Cardiac fibroblast (primary cell): ENCODE measurements at regions not wholly inside any gene's neighbourhood (a gene's known extent, or its start where the extent isn't known, plus 50 kb on each side); places are given as distances from the start of the nearest gene placed in this dataset.

Experiments
- DNase-seq, 2 donors: peaks; one replicate each; pipeline versions ENCODE4 v3.0.0 to v3.0.0-alpha.2; 2010; ENCODE audit warnings: low read depth in 2 of 2
- H3K4me3 ChIP-seq, 2 donors: replicated peaks in 1 of 2; 1 replicate in 1 of 2; 2 replicates in 1 of 2; pipeline ENCODE4 v1.5.1; 2011; ENCODE audit warnings: low read depth in 2 of 2, low read length in 2 of 2, mild to moderate bottlenecking in 2 of 2, moderate library complexity in 1 of 2
- CTCF ChIP-seq: IDR thresholded peaks from one replicate; pipeline ENCODE4 v1.5.1; 2011; ENCODE audit warnings: low read depth, mild to moderate bottlenecking, low read length, inconsistent platforms

GRCh38 chr6:169378620-169379381, 125.2 kb upstream of the THBS2 start:
- no peak for TF ChIP-seq CTCF
- no peak overlapping the region for H3K4me3 ChIP-seq
- no peak for DNase-seq

- no peak for TF ChIP-seq CTCF
- no peak overlapping the region for H3K4me3 ChIP-seq
- no peak for DNase-seq
These were observed 122.8 kb upstream of the THBS2 start for GRCh38 chr6:169376458-169376857.

- H3K4me3 ChIP-seq, result no peak overlapping the region
- no peak for DNase-seq
- no peak for TF ChIP-seq CTCF
These were observed 118.9 kb upstream of the THBS2 start for GRCh38 chr6:169372589-169372988.

GRCh38 chr6:169371344-169372127, 117.9 kb upstream of the THBS2 start:
- TF ChIP-seq CTCF, result no peak
- DNase-seq, result peak; percentile 14 to 17
- H3K4me3 ChIP-seq, result no peak overlapping the region

DNA sequence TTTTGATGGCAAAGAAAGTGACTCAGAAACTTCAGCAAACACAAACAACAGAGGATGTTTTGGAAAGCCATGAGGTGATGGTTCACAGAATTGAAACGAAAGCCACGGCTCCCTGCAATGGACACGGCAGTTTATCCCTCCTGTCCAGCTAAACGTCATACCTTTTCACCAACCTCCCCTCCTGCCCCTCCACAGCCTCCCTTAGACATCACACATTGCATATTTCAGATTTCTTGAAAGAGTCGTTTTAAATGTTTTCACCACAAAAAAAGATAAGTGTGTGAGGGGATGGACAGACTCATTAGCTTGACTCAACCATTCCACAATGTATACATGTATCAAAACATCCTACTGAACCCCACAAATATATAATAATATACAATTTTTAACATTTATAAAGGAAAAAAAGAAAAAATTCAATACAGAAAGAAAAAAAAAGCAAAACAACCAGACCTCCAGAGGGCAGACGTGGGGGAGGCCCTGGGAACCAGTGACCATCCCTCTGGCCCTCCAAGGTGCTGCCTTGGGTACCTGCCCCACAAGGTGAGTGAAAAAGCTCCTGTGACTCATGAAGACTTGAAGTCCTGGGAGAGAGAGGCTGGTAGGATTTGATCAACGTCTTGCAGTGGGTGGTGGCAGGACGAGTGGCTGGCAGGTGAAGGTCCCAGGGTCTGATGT, 117.2 kb upstream of the THBS2 start:
- H3K4me3 ChIP-seq, result no peak overlapping the region
- no peak for DNase-seq
- TF ChIP-seq CTCF, result no peak

- H3K4me3 ChIP-seq, result no peak overlapping the region
- DNase-seq, result peak; percentile 11 to 34
- no peak for TF ChIP-seq CTCF
These were observed 116.4 kb upstream of the THBS2 start for GRCh38 chr6:169370054-169370453.
